NCI-H82 (cell line): ENCODE measurements at regions not wholly inside any gene's neighbourhood (a gene's known extent, or its start where the extent isn't known, plus 50 kb on each side); places are given as distances from the start of the nearest gene placed in this dataset.

Experiments used
- DNase-seq: peaks from one replicate; lab custom pipeline; 2025; lab: John Stamatoyannopoulos, UW

- no peak for DNase-seq
Observed at GRCh38 chr10:88129013-88129412, 265.6 kb downstream of the PTEN start.

- DNase-seq = no peak
Observed at GRCh38 chr10:88130912-88131311, 267.5 kb downstream of the PTEN start.

- DNase-seq = no peak
Observed at GRCh38 chr10:88131511-88132139, 268.2 kb downstream of the PTEN start.

- DNase-seq = no peak
Observed at GRCh38 chr10:88136712-88137111, 273.3 kb downstream of the PTEN start.

GRCh38 chr10:88138319-88138848, 275.0 kb downstream of the PTEN start:
- DNase-seq = no peak

- DNase-seq = no peak
Observed at GRCh38 chr10:88147000-88147798, 283.8 kb downstream of the PTEN start.

GRCh38 chr10:88149906-88150305, 286.5 kb downstream of the PTEN start:
- no peak for DNase-seq

GRCh38 chr10:88150339-88150738, 286.9 kb downstream of the PTEN start:
- DNase-seq = no peak

- no peak for DNase-seq
Observed at GRCh38 chr10:88152728-88153133, 289.3 kb downstream of the PTEN start.

- no peak for DNase-seq
Observed at GRCh38 chr10:88154596-88155250, 291.3 kb downstream of the PTEN start.

- no peak for DNase-seq
Observed at GRCh38 chr10:88156341-88156740, 292.9 kb downstream of the PTEN start.

GRCh38 chr10:88157981-88158465, 294.6 kb downstream of the PTEN start:
- DNase-seq = no peak

GRCh38 chr10:88158526-88159122, 295.2 kb downstream of the PTEN start:
- DNase-seq = no peak

- no peak for DNase-seq
Observed at GRCh38 chr10:88159127-88159829, 295.9 kb downstream of the PTEN start.

- DNase-seq = no peak
Observed at GRCh38 chr10:88161070-88161469, 297.6 kb downstream of the PTEN start.

- no peak for DNase-seq
Observed at GRCh38 chr10:88161756-88162155, 298.3 kb downstream of the PTEN start.

- no peak for DNase-seq
Observed at GRCh38 chr10:88162852-88163251, 299.4 kb downstream of the PTEN start.

- DNase-seq = no peak
Observed at GRCh38 chr10:88163572-88163971, 300.1 kb downstream of the PTEN start.

- no peak for DNase-seq
Observed at GRCh38 chr10:88164471-88164870, 301.0 kb downstream of the PTEN start.

- no peak for DNase-seq
Observed at GRCh38 chr10:88165849-88166271, 302.4 kb downstream of the PTEN start.

GRCh38 chr10:88168171-88169036, 305.0 kb downstream of the PTEN start:
- DNase-seq = no peak
